Ectodermal cell (in vitro differentiated cells): ENCODE measurements at regions not wholly inside any gene's neighbourhood (a gene's known extent, or its start where the extent isn't known, plus 50 kb on each side); places are given as distances from the start of the nearest gene placed in this dataset.

ENCODE experiments used
- H3K27ac ChIP-seq: 2 replicates; pipeline ENCODE4 v1.7.0; 2013; ENCODE audit warnings: mild to moderate bottlenecking, low read depth, low read length; ENCODE audit not compliant: insufficient read depth, poor library complexity, severe bottlenecking
- H3K27me3 ChIP-seq: 2 replicates; pipeline ENCODE4 v1.7.0; 2013; ENCODE audit warnings: mild to moderate bottlenecking, low read length; ENCODE audit not compliant: insufficient read depth, control insufficient read depth, poor library complexity, severe bottlenecking
- H3K36me3 ChIP-seq: one replicate; pipeline ENCODE4 v1.7.0; 2013; ENCODE audit warnings: low read length; ENCODE audit not compliant: control insufficient read depth, insufficient read depth
- H3K4me1 ChIP-seq: one replicate; pipeline ENCODE4 v1.7.0; 2013; ENCODE audit warnings: low read length; ENCODE audit not compliant: control insufficient read depth, insufficient read depth
- H3K4me3 ChIP-seq: 2 replicates; pipeline ENCODE4 v1.7.0; 2013; ENCODE audit warnings: low read depth, low read length, control low read depth; ENCODE audit not compliant: insufficient read depth
- H3K9me3 ChIP-seq: 2 replicates; pipeline ENCODE4 v1.7.0; 2013; ENCODE audit warnings: mild to moderate bottlenecking, low read length, moderate library complexity; ENCODE audit not compliant: control insufficient read depth
- WGBS, 2 experiments: methylation state at CpG; one replicate each; pipeline ENCODE4 v1.1.7; 2013; ENCODE audit warnings: missing lambda C conversion rate in 2 of 2; 5-methylcytosine and 5-hydroxymethylcytosine counted together

- no peaks in the 10 kb centered on the region for H3K27me3 ChIP-seq
- no peaks in the 10 kb centered on the region for H3K9me3 ChIP-seq
- H3K27ac ChIP-seq, result no peak overlapping the region
- WGBS, 2 experiments, result 95 to 100% methylated on average over 2 of the region's 2 CpGs
- H3K36me3 ChIP-seq, result no peaks in the 10 kb centered on the region
- no peak overlapping the region for H3K4me3 ChIP-seq
- no peaks in the 10 kb centered on the region for H3K4me1 ChIP-seq
Measured at GRCh38 chr4:79224777-79225104, 101.1 kb downstream of the NAA11 start.

DNA sequence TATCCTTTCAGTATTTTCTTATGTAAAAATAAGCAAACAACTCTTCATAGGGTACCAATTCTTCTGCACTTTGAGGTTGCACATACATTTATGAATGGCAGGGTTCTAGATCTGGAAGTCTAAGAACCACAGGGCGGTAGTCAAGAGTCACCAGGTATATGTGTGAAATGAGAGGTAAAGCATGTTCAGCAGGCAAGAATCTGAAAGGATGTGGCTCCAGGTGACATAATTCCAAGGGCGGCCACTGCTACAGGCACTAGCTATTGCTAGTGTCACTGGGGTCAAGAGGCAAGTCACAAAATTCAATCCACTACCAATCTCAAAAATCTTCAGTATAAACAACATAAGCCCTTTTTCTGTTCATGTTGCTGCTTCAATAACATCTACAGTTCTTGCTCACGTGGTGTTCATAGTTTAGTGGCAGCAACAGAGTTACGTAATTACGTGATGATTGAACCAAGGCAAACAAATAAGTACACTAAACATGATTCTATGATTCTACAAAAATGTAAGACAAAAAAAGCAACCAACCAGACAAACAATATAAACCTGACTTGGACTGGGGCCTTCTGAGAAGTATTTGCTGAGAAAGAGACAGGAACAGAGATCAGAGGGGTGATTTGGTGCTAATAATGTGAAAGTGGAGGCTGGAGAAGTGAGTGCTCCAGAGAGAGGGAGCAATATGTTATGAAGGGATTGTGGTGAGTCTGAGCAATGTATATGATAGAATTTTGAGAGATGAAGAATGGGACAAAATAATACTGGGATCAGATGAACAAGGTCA lies 101.7 kb downstream of the NAA11 start:
- H3K4me3 ChIP-seq, result no peak overlapping the region
- H3K36me3 ChIP-seq, result no peaks in the 10 kb centered on the region
- H3K4me1 ChIP-seq, result no peaks in the 10 kb centered on the region
- H3K9me3 ChIP-seq, result no peaks in the 10 kb centered on the region
- 91 to 94% methylated on average over 5 of the region's 5 CpGs for WGBS, 2 experiments
- H3K27ac ChIP-seq, result no peak overlapping the region
- no peaks in the 10 kb centered on the region for H3K27me3 ChIP-seq

- Histone ChIP-seq H3K27me3 (no peaks in the 10 kb centered on the region), H3K36me3 (no peaks in the 10 kb centered on the region), H3K4me1 (peaks cover 4% of the 10 kb centered on the region), H3K27ac (no peak overlapping the region), H3K9me3 (no peaks in the 10 kb centered on the region), H3K4me3 (no peak overlapping the region)
Measured at GRCh38 chr4:79217025-79217424, 108.8 kb downstream of the NAA11 start.

- H3K4me3 ChIP-seq, result no peak overlapping the region
- no peaks in the 10 kb centered on the region for H3K27me3 ChIP-seq
- H3K4me1 ChIP-seq, result peaks cover 4% of the 10 kb centered on the region
- no peak overlapping the region for H3K27ac ChIP-seq
- H3K36me3 ChIP-seq, result no peaks in the 10 kb centered on the region
- no peaks in the 10 kb centered on the region for H3K9me3 ChIP-seq
Measured at GRCh38 chr4:79213702-79214101, 112.2 kb downstream of the NAA11 start.

GRCh38 chr4:79213010-79213409 lies 112.9 kb downstream of the NAA11 start:
- H3K4me3 ChIP-seq, result no peak overlapping the region
- H3K9me3 ChIP-seq, result no peaks in the 10 kb centered on the region
- H3K27me3 ChIP-seq, result no peaks in the 10 kb centered on the region
- H3K36me3 ChIP-seq, result no peaks in the 10 kb centered on the region
- H3K4me1 ChIP-seq, result peaks cover 4% of the 10 kb centered on the region
- no peak overlapping the region for H3K27ac ChIP-seq

GRCh38 chr4:79212311-79212710 lies 113.5 kb downstream of the NAA11 start:
- WGBS, 2 experiments, result 90 to 92% methylated on average over 2 to 3 of the region's 4 CpGs

GRCh38 chr4:79211490-79211889 lies 114.4 kb downstream of the NAA11 start:
- H3K4me3 ChIP-seq, result no peak overlapping the region
- no peaks in the 10 kb centered on the region for H3K27me3 ChIP-seq
- H3K36me3 ChIP-seq, result no peaks in the 10 kb centered on the region
- no peak overlapping the region for H3K27ac ChIP-seq
- no peaks in the 10 kb centered on the region for H3K4me1 ChIP-seq
- WGBS, 2 experiments, result 84 to 85% methylated on average over 2 of the region's 3 CpGs
- no peaks in the 10 kb centered on the region for H3K9me3 ChIP-seq

More at GRCh38 chr4:79212311-79212710, 113.5 kb downstream of the NAA11 start:
- Histone ChIP-seq H3K9me3 (no peaks in the 10 kb centered on the region), H3K27me3 (no peaks in the 10 kb centered on the region), H3K4me1 (peaks cover 4% of the 10 kb centered on the region), H3K36me3 (no peaks in the 10 kb centered on the region), H3K27ac (no peak overlapping the region), H3K4me3 (no peak overlapping the region)

DNA sequence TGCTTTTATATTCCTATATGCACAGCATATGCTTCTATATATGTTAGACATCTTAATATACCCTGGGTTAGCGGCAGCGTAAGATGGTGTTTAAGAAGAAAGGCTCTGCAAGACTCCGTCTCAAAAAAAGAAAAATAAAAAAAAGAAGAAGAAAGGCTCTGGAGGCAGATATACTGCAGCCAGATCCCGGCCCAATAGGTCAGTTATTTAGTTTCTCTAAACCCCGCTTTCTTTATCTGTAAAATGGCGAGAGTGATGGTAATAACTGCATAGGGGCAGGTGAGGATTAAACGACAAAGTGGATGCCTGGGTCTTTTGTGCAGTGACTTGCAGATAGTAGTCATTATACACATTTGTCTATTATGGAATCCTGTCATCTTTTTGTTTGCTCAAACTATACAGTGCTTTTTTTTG lies 115.2 kb downstream of the NAA11 start:
- H3K27me3 ChIP-seq, result no peaks in the 10 kb centered on the region
- no peak overlapping the region for H3K27ac ChIP-seq
- no peak overlapping the region for H3K4me3 ChIP-seq

GRCh38 chr4:79209822-79210635 lies 115.8 kb downstream of the NAA11 start:
- Histone ChIP-seq H3K27ac (no peak overlapping the region), H3K27me3 (no peaks in the 10 kb centered on the region), H3K4me3 (no peak overlapping the region), H3K4me1 (no peaks in the 10 kb centered on the region), H3K9me3 (no peaks in the 10 kb centered on the region), H3K36me3 (no peaks in the 10 kb centered on the region)
- 90 to 93% methylated on average over 13 to 14 of the region's 14 CpGs for whole genome bisulfite sequencing, 2 experiments

More for the DNA sequence above, 115.2 kb downstream of the NAA11 start:
- no peaks in the 10 kb centered on the region for H3K9me3 ChIP-seq
- 94 to 98% methylated on average over 7 of the region's 7 CpGs for WGBS, 2 experiments
- no peaks in the 10 kb centered on the region for H3K36me3 ChIP-seq
- no peaks in the 10 kb centered on the region for H3K4me1 ChIP-seq

DNA sequence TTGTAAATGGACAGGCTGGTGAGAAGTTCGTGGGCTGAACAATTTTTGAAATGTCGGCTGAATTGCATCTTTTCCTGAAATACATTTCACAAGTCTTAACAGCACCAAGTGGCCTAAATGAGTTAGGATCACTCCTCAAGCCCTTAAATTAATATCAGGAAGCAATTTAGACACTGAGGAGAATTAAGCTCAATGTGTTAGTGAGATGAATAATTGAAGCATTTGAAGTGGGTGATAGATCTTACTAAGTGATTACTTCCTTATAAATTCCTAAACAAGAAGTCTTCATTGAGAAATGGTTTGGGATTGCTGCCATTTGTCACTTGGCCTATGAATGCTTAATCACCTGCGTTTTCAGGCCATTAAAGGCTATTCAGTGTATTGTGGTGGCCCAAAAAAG lies 116.8 kb downstream of the NAA11 start:
- no peaks in the 10 kb centered on the region for H3K36me3 ChIP-seq
- no peak overlapping the region for H3K27ac ChIP-seq
- H3K9me3 ChIP-seq, result no peaks in the 10 kb centered on the region
- no peaks in the 10 kb centered on the region for H3K27me3 ChIP-seq
- WGBS, 2 experiments, result 93% methylated on average over 3 of the region's 3 CpGs
- no peaks in the 10 kb centered on the region for H3K4me1 ChIP-seq
- no peak overlapping the region for H3K4me3 ChIP-seq
